SK-N-MC (cell line): ENCODE measurements at regions not wholly inside any gene's neighbourhood (a gene's known extent, or its start where the extent isn't known, plus 50 kb on each side); places are given as distances from the start of the nearest gene placed in this dataset.
A peak's percentile ranks its signal among the peaks of the same experiment; 100 is the strongest.

ENCODE experiments used
- EZH2 ChIP-seq: fragments of 200-600 bp; sonication (generic); IDR thresholded peaks from one replicate; pipeline ENCODE4 v1.6.1; 2017; ENCODE audit warnings: antibody characterized with exemption
- POLR2AphosphoS5 ChIP-seq: IDR thresholded peaks from 2 replicates; pipeline ENCODE4 v1.6.1; 2012; ENCODE audit warnings: mild to moderate bottlenecking, low read depth, low read length, borderline replicate concordance

- TF ChIP-seq EZH2 (no peak), POLR2AphosphoS5 (peak; percentile 39; the same call in 1 of the 2 replicates)
Measured at GRCh38 chr1:195933835-195934234, 674.4 kb downstream of the KCNT2 start.
